H9 (cell line): ENCODE measurements at regions not wholly inside any gene's neighbourhood (a gene's known extent, or its start where the extent isn't known, plus 50 kb on each side); places are given as distances from the start of the nearest gene placed in this dataset.

Experiments
- DNase-seq: peaks from one replicate; pipeline ENCODE4 v3.0.0-alpha.2; 2017
- H2AFZ ChIP-seq: one replicate; pipeline ENCODE4 v1.6.1; 2013; ENCODE audit warnings: mild to moderate bottlenecking, low read length, control low read depth, moderate library complexity
- H2AK5ac ChIP-seq: 2 replicates; pipeline ENCODE4 v1.6.1; 2013; ENCODE audit warnings: low read length, control low read depth, mixed read lengths; ENCODE audit not compliant: insufficient read length
- H2BK120ac ChIP-seq: one replicate; pipeline ENCODE4 v1.6.1; 2013; ENCODE audit warnings: low read depth, mild to moderate bottlenecking, low read length, control low read depth, inconsistent platforms; ENCODE audit not compliant: poor library complexity, severe bottlenecking
- H2BK12ac ChIP-seq: 2 replicates; pipeline ENCODE4 v1.6.1; 2013; ENCODE audit warnings: low read length, control low read depth, mixed read lengths, low read depth; ENCODE audit not compliant: insufficient read length
- H2BK15ac ChIP-seq: 2 replicates; pipeline ENCODE4 v1.6.1; 2013; ENCODE audit warnings: low read depth, low read length, control low read depth
- H2BK20ac ChIP-seq: one replicate; pipeline ENCODE4 v1.6.1; 2013; ENCODE audit warnings: low read depth, mild to moderate bottlenecking, low read length, control low read depth, inconsistent platforms; ENCODE audit not compliant: poor library complexity, severe bottlenecking
- H2BK5ac ChIP-seq: 2 replicates; pipeline ENCODE4 v1.6.1; 2013; ENCODE audit warnings: low read length, control low read depth, mixed read lengths; ENCODE audit not compliant: insufficient read length
- H3K14ac ChIP-seq: 2 replicates; pipeline ENCODE4 v1.6.1; 2013; ENCODE audit warnings: low read length, control low read depth; ENCODE audit not compliant: insufficient read depth
- H3K18ac ChIP-seq: 2 replicates; pipeline ENCODE4 v1.6.1; 2013; ENCODE audit warnings: low read depth, mild to moderate bottlenecking, mixed read lengths, low read length, control low read depth; ENCODE audit not compliant: insufficient read length
- H3K23ac ChIP-seq: 2 replicates; pipeline ENCODE4 v1.6.1; 2013; ENCODE audit warnings: low read length, control low read depth, mixed read lengths, low read depth; ENCODE audit not compliant: insufficient read length
- H3K23me2 ChIP-seq: 2 replicates; pipeline ENCODE4 v1.6.1; 2013; ENCODE audit warnings: low read depth, mild to moderate bottlenecking, mixed read lengths, low read length, control low read depth; ENCODE audit not compliant: insufficient read length, poor library complexity, severe bottlenecking
- H3K27ac ChIP-seq: 2 replicates; pipeline ENCODE4 v1.5.1; 2013; ENCODE audit warnings: low read length, control low read depth, mixed read lengths, low read depth; ENCODE audit not compliant: insufficient read length
- H3K27me3 ChIP-seq: 2 replicates; pipeline ENCODE4 v1.6.1; 2013; ENCODE audit warnings: low read length, control low read depth, inconsistent platforms; ENCODE audit not compliant: insufficient read depth
- H3K4ac ChIP-seq: 2 replicates; pipeline ENCODE4 v1.6.1; 2013; ENCODE audit warnings: low read depth, mild to moderate bottlenecking, control low read depth, inconsistent platforms, low read length, moderate library complexity
- H3K4me1 ChIP-seq: 2 replicates; pipeline ENCODE4 v1.6.1; 2013; ENCODE audit warnings: low read length, control low read depth, inconsistent platforms; ENCODE audit not compliant: insufficient read depth
- H3K4me2 ChIP-seq: 2 replicates; pipeline ENCODE4 v1.6.1; 2013; ENCODE audit warnings: low read length, control low read depth, mixed read lengths; ENCODE audit not compliant: insufficient read length, insufficient read depth
- H3K56ac ChIP-seq: 2 replicates; pipeline ENCODE4 v1.6.1; 2013; ENCODE audit warnings: low read depth, mild to moderate bottlenecking, mixed read lengths, low read length, control low read depth; ENCODE audit not compliant: insufficient read length
- H3K79me1 ChIP-seq: 2 replicates; pipeline ENCODE4 v1.6.1; 2013; ENCODE audit warnings: low read depth, mild to moderate bottlenecking, moderate library complexity, low read length, control low read depth, inconsistent platforms; ENCODE audit not compliant: insufficient read depth, poor library complexity, severe bottlenecking
- H3K79me2 ChIP-seq: 2 replicates; pipeline ENCODE4 v1.6.1; 2013; ENCODE audit warnings: low read length, control low read depth, inconsistent platforms; ENCODE audit not compliant: insufficient read depth
- H3K9ac ChIP-seq: 2 replicates; pipeline ENCODE4 v1.6.1; 2013; ENCODE audit warnings: low read length, control low read depth, mixed read lengths; ENCODE audit not compliant: insufficient read length; ENCODE audit errors: extremely low read depth
- H3K9me3 ChIP-seq: one replicate; pipeline ENCODE4 v1.6.1; 2013; ENCODE audit warnings: low read depth, low read length, inconsistent platforms; ENCODE audit not compliant: control insufficient read depth
- H3T11ph ChIP-seq: one replicate; pipeline ENCODE4 v1.6.1; 2013; ENCODE audit warnings: mild to moderate bottlenecking, low read length, control low read depth, inconsistent platforms
- H4K20me1 ChIP-seq: one replicate; pipeline ENCODE4 v1.6.1; 2013; ENCODE audit not compliant: control insufficient read depth, insufficient read length, insufficient read depth
- H4K5ac ChIP-seq: 2 replicates; pipeline ENCODE4 v1.6.1; 2013; ENCODE audit warnings: low read depth, mild to moderate bottlenecking, mixed read lengths, low read length, control low read depth; ENCODE audit not compliant: insufficient read length
- H4K8ac ChIP-seq: replicated peaks from 2 replicates; pipeline ENCODE4 v1.6.1; 2013; ENCODE audit warnings: low read length, control low read depth, mixed read lengths, low read depth; ENCODE audit not compliant: insufficient read length
- H4K91ac ChIP-seq: 2 replicates; pipeline ENCODE4 v1.6.1; 2013; ENCODE audit warnings: low read depth, mild to moderate bottlenecking, moderate library complexity, mixed read lengths, low read length, control low read depth; ENCODE audit not compliant: insufficient read length
- H3K27ac Mint-ChIP-seq, 3 experiments: 2 replicates in 2 of 3; 3 replicates in 1 of 3; pipeline ENCODE4 v1.8.0; 2020 to 2021; ENCODE audit warnings: mixed read lengths in 3 of 3, mild to moderate bottlenecking in 1 of 3, moderate library complexity in 1 of 3
- H3K27me3 Mint-ChIP-seq: 2 replicates; pipeline ENCODE4 v1.8.0; 2021; ENCODE audit warnings: low read depth, mild to moderate bottlenecking, moderate library complexity, mixed read lengths
- H3K36me3 Mint-ChIP-seq, 3 experiments: 2 replicates in 2 of 3; 3 replicates in 1 of 3; pipeline ENCODE4 v1.8.0; 2020 to 2021; ENCODE audit warnings: low read depth in 3 of 3, mixed read lengths in 3 of 3; ENCODE audit not compliant: insufficient read depth in 1 of 3
- H3K4me1 Mint-ChIP-seq, 2 experiments: 2 replicates each; pipeline ENCODE4 v1.8.0; 2020; ENCODE audit warnings: mixed read lengths in 2 of 2
- H3K4me3 Mint-ChIP-seq, 2 experiments: 2 replicates in 1 of 2; 3 replicates in 1 of 2; pipeline ENCODE4 v1.8.0; 2020 to 2021; ENCODE audit warnings: mild to moderate bottlenecking in 2 of 2, mixed read lengths in 2 of 2, moderate library complexity in 1 of 2
- H3K9me3 Mint-ChIP-seq, 2 experiments: 2 replicates in 1 of 2; 3 replicates in 1 of 2; pipeline ENCODE4 v1.8.0; 2020; ENCODE audit warnings: mild to moderate bottlenecking in 2 of 2, mixed read lengths in 2 of 2, moderate library complexity in 1 of 2
- CTCF ChIP-seq: fragments of 200-600 bp; sonication (generic); conservative IDR thresholded peaks from 3 replicates; pipeline ENCODE4 v1.8.0; 2021; ENCODE audit warnings: antibody characterized with exemption, mild to moderate bottlenecking
- WGBS: extraction: QIAGEN DNeasy Blood & Tissue Kit; methylation state at CpG from one replicate; pipeline ENCODE4 v1.1.7; 2013; ENCODE audit warnings: missing lambda C conversion rate, low lambda C conversion rate, mixed read lengths; ENCODE audit not compliant: insufficient read length; ENCODE audit errors: extremely low coverage; 5-methylcytosine and 5-hydroxymethylcytosine counted together

GRCh38 chr11:115780646-115781362 lies 276.6 kb upstream of the CADM1 start:
- no peaks in the 10 kb centered on the region for H3K36me3 Mint-ChIP-seq
- no peak overlapping the region for H2BK12ac ChIP-seq
- DNase-seq, result no peak

More at GRCh38 chr11:115780646-115781362, 276.6 kb upstream of the CADM1 start:
- Histone ChIP-seq H2BK5ac (no peak overlapping the region), H3K79me1 (no peaks in the 10 kb centered on the region), H3K4me2 (no peak overlapping the region), H3K56ac (no peak overlapping the region), H3K27me3 (no peaks in the 10 kb centered on the region), H3K9ac (no peak overlapping the region), H3K27ac (no peak overlapping the region), H3K4me1 (no peaks in the 10 kb centered on the region), H4K5ac (no peak overlapping the region), H4K8ac (no peak overlapping the region), H3K14ac (no peak overlapping the region), H3K23me2 (no peaks in the 10 kb centered on the region), H3T11ph (no peak overlapping the region), H3K18ac (no peak overlapping the region), H3K23ac (no peak overlapping the region), H4K91ac (no peak overlapping the region), H2AFZ (no peak overlapping the region), H2BK20ac (no peak overlapping the region), H3K79me2 (no peaks in the 10 kb centered on the region), H2BK15ac (no peak overlapping the region), H3K9me3 (no peaks in the 10 kb centered on the region), H2BK120ac (no peak overlapping the region), H3K4ac (no peak overlapping the region), H4K20me1 (no peaks in the 10 kb centered on the region), H2AK5ac (no peak overlapping the region)
- Mint-ChIP-seq H3K9me3 (no peaks in the 10 kb centered on the region), H3K27ac (no peak overlapping the region), H3K4me3 (no peak overlapping the region), H3K4me1 (peaks cover 8 to 12% of the 10 kb centered on the region in 2 experiments), H3K27me3 (peaks cover 22% of the 10 kb centered on the region)
- TF ChIP-seq CTCF, result no peak
- WGBS, result no CpG with 5 or more reads among the region's 9 CpGs
